B cell (primary cell): ENCODE measurements at regions not wholly inside any gene's neighbourhood (a gene's known extent, or its start where the extent isn't known, plus 50 kb on each side); places are given as distances from the start of the nearest gene placed in this dataset.

ENCODE experiments used
- ATAC-seq: fragments of 200-7000 bp; cut with Tn5 transposase; one replicate; pipeline ENCODE4 v1.10.0; 2021; ENCODE audit warnings: low read depth, mild to moderate bottlenecking, moderate number of reproducible peaks, moderate library complexity
- CTCF ChIA-PET: fragments of 350-600 bp; sonication (Branson Sonifier 250); formaldehyde crosslinking; loops from one replicate; lab custom pipeline; 2021; ENCODE audit warnings: antibody characterized with exemption, inconsistent platforms; lab: Charles Lee
- POLR2A ChIA-PET: fragments of 350-600 bp; sonication (Branson Sonifier 250); formaldehyde crosslinking; loops from one replicate; lab custom pipeline; 2021; ENCODE audit warnings: antibody characterized with exemption; lab: Charles Lee
- DNase-seq: peaks from one replicate; pipeline ENCODE4 v3.0.0; 2013
- H2AFZ ChIP-seq: 2 replicates; pipeline ENCODE4 v1.6.1; 2012; ENCODE audit warnings: mild to moderate bottlenecking, low read depth, low read length; ENCODE audit not compliant: insufficient read depth, poor library complexity, severe bottlenecking
- H3K27ac ChIP-seq, 2 donors: 1 replicate in 1 of 2; 2 replicates in 1 of 2; pipeline ENCODE4 v1.5.1; 2012 to 2013; ENCODE audit warnings: low read length in 2 of 2, mild to moderate bottlenecking in 2 of 2, moderate library complexity in 1 of 2
- H3K27me3 ChIP-seq, 4 experiments: fragments of 200-600 bp in 1 of 4; sonication (generic) in 1 of 4; replicated peaks in 1 of 4; 1 replicate in 2 of 4; 2 replicates in 2 of 4; pipeline versions ENCODE4 v1.6.1 to v1.7.0; 2013 to 2016; ENCODE audit warnings: low read length in 3 of 4, mild to moderate bottlenecking in 2 of 4, mixed read lengths in 1 of 4, moderate library complexity in 1 of 4; ENCODE audit not compliant: insufficient read depth in 4 of 4, control insufficient read depth in 3 of 4; ENCODE audit errors: control extremely low read depth in 1 of 4
- H3K36me3 ChIP-seq, 2 experiments: replicated peaks in 1 of 2; 1 replicate in 1 of 2; 2 replicates in 1 of 2; pipeline versions ENCODE4 v1.6.1 to v1.7.1; 2013; ENCODE audit warnings: low read length in 1 of 2; ENCODE audit not compliant: insufficient read depth in 2 of 2, control insufficient read depth in 1 of 2; ENCODE audit errors: control extremely low read depth in 1 of 2, extremely low read depth in 1 of 2
- H3K4me1 ChIP-seq, 2 donors: fragments of 200-600 bp in 1 of 2; sonication (generic) in 1 of 2; 1 replicate in 1 of 2; 2 replicates in 1 of 2; pipeline versions ENCODE4 v1.5.1 to v1.6.1; 2013 to 2017; ENCODE audit warnings: low read length in 2 of 2; ENCODE audit not compliant: control insufficient read depth in 2 of 2, insufficient read depth in 2 of 2
- H3K4me2 ChIP-seq: replicated peaks from 2 replicates; pipeline ENCODE3; 2012; ENCODE audit warnings: mild to moderate bottlenecking, low read depth, low read length; ENCODE audit not compliant: poor library complexity, severe bottlenecking
- H3K4me3 ChIP-seq, 5 experiments: fragments of 200-600 bp in 1 of 5; sonication (generic) in 1 of 5; 1 replicate in 3 of 5; 2 replicates in 2 of 5; pipeline versions ENCODE4 v1.5.1 to v1.7.0; 2011 to 2016; ENCODE audit warnings: low read length in 4 of 5, mild to moderate bottlenecking in 4 of 5, low read depth in 2 of 5, control low read depth in 1 of 5, moderate library complexity in 1 of 5; ENCODE audit not compliant: insufficient read depth in 1 of 5; ENCODE audit errors: control extremely low read depth in 1 of 5, extremely low read depth in 1 of 5
- H3K79me2 ChIP-seq: fragments of 200-600 bp; sonication (generic); one replicate; pipeline ENCODE4 v1.6.0; 2016; ENCODE audit warnings: low read length; ENCODE audit not compliant: control insufficient read depth, insufficient read depth
- H3K9ac ChIP-seq: fragments of 200-600 bp; sonication (generic); 2 replicates; pipeline ENCODE4 v1.6.1; 2017; ENCODE audit warnings: mild to moderate bottlenecking, low read length, moderate library complexity
- H3K9me3 ChIP-seq, 3 donors: one replicate each; pipeline versions ENCODE4 v1.6.1 to v1.7.1; 2013; ENCODE audit warnings: low read length in 2 of 3; ENCODE audit not compliant: control insufficient read depth in 2 of 3, insufficient read depth in 1 of 3; ENCODE audit errors: control extremely low read depth in 1 of 3
- H4K20me1 ChIP-seq: 2 replicates; pipeline ENCODE4 v1.6.0; 2012; ENCODE audit warnings: mild to moderate bottlenecking, low read length; ENCODE audit not compliant: insufficient read depth, control insufficient read depth, poor library complexity, severe bottlenecking
- H3K27ac Mint-ChIP-seq: one replicate; pipeline ENCODE4 v1.8.0; 2021; ENCODE audit warnings: mixed read lengths
- H3K27me3 Mint-ChIP-seq: one replicate; pipeline ENCODE4 v1.8.0; 2021; ENCODE audit warnings: mixed read lengths
- H3K4me1 Mint-ChIP-seq: one replicate; pipeline ENCODE4 v1.8.0; 2021; ENCODE audit warnings: mixed read lengths
- H3K4me3 Mint-ChIP-seq: one replicate; pipeline ENCODE4 v1.8.0; 2021; ENCODE audit warnings: mixed read lengths
- H3K9me3 Mint-ChIP-seq: one replicate; pipeline ENCODE4 v1.8.0; 2022; ENCODE audit warnings: mixed read lengths; ENCODE audit not compliant: insufficient read depth
- EZH2 ChIP-seq: IDR thresholded peaks from 2 replicates; pipeline ENCODE4 v1.6.1; 2012; ENCODE audit warnings: borderline replicate concordance, low read depth, mild to moderate bottlenecking, moderate library complexity, low read length; ENCODE audit not compliant: insufficient read depth, poor library complexity, severe bottlenecking
- WGBS: methylation state at CpG from one replicate; pipeline ENCODE4 v1.1.5; 2013; ENCODE audit warnings: missing lambda C conversion rate; ENCODE audit not compliant: insufficient coverage; 5-methylcytosine and 5-hydroxymethylcytosine counted together
- intact Hi-C: fragments of 100-400 bp; cut with micrococcal nuclease; formaldehyde crosslinking; loops from one replicate; pipeline ENCODE4 v1.10.0; 2022
- TF ChIP-seq, protein P1 (sequence below): fragments of 200-600 bp; IDR thresholded peaks from one replicate; pipeline ENCODE4 v1.8.0; 2022; ENCODE audit warnings: antibody characterized with exemption, mild to moderate bottlenecking

DNA sequence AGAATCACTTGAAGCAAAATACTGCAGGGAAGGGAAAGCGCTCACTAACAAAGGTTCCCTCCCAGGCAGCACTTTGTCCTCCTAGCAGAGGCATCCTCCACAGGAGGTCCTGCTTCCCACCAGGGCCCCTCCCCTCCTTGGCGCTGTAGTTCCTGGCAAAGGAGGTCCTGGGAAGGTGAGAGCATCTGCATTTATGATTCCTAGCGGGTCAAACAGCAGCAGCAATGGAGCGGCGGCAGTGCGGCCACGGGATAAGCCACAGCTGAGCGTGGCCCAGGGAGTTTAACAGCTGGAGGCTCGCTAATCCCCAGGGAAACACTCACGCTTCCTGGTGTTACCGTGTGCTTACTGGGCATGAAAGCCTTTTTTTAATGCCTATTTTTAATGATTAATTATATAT lies 185.8 kb downstream of the TTLL2 start:
- H3K4me3 ChIP-seq = no peak overlapping the region
- H3K4me1 Mint-ChIP-seq = no peaks in the 10 kb centered on the region
- ChIA-PET POLR2A (no interaction called here), CTCF (no interaction called here)
- ATAC-seq (no peak), DNase-seq (no peak)
- H2AFZ ChIP-seq = no peak overlapping the region
- TF ChIP-seq EZH2 = no peak
- TF ChIP-seq, protein P1, sequence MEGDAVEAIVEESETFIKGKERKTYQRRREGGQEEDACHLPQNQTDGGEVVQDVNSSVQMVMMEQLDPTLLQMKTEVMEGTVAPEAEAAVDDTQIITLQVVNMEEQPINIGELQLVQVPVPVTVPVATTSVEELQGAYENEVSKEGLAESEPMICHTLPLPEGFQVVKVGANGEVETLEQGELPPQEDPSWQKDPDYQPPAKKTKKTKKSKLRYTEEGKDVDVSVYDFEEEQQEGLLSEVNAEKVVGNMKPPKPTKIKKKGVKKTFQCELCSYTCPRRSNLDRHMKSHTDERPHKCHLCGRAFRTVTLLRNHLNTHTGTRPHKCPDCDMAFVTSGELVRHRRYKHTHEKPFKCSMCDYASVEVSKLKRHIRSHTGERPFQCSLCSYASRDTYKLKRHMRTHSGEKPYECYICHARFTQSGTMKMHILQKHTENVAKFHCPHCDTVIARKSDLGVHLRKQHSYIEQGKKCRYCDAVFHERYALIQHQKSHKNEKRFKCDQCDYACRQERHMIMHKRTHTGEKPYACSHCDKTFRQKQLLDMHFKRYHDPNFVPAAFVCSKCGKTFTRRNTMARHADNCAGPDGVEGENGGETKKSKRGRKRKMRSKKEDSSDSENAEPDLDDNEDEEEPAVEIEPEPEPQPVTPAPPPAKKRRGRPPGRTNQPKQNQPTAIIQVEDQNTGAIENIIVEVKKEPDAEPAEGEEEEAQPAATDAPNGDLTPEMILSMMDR = no peak
- H3K4me1 ChIP-seq = no peaks in the 10 kb centered on the region
- no peaks in the 10 kb centered on the region for H4K20me1 ChIP-seq
- H3K27ac ChIP-seq = no peak overlapping the region
- no peaks in the 10 kb centered on the region for H3K9me3 Mint-ChIP-seq
- intact Hi-C loops = no loop called here
- no peak overlapping the region for H3K27ac Mint-ChIP-seq
- peaks cover 21% of the 10 kb centered on the region for H3K27me3 Mint-ChIP-seq
- peaks cover 0 to 4% (median 0%) of the 10 kb centered on the region in 3 donors for H3K9me3 ChIP-seq
- peaks cover 0 to 11% (median 0%) of the 10 kb centered on the region in 4 experiments for H3K27me3 ChIP-seq
- H3K4me3 Mint-ChIP-seq = no peak overlapping the region
- no peak overlapping the region for H3K9ac ChIP-seq
- no peaks in the 10 kb centered on the region for H3K36me3 ChIP-seq
- no peak overlapping the region for H3K4me2 ChIP-seq
- WGBS = 80% methylated on average over 6 of the region's 11 CpGs
- no peaks in the 10 kb centered on the region for H3K79me2 ChIP-seq

DNA sequence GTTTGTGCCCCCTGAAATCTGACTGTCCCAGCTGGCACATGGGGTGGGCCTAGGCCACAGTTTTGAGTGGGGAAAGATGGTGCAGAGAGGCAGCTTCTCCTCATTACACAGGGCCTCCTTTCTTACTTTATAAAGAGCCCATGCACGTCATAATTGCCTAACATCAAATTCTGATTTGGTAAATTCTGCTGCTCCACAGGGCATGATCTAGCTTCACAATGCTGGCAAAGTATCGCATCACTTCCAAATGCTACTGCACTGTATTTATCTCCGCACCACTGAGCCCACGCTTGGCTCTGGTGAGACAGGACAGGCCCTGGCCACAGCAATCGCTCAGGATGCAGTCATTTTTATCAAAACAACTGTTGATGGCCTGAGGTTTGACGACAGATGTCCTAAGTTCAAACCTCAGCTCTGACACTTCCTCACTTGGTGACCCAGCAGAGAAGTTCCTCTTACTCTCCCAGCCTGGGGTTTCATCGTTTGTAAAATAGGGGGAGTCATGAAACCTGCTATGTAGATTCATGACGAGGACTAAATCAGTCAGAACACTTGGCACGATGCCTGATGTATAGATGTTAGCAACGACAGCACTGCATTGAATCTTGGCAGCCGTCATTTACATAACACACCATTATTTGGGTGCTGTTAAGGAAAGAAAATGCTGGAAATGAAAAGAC lies 187.9 kb downstream of the TTLL2 start:
- Histone ChIP-seq H3K4me2 (no peak overlapping the region), H4K20me1 (no peaks in the 10 kb centered on the region), H3K9me3 (peaks cover 0 to 4% (median 0%) of the 10 kb centered on the region in 3 donors), H3K27me3 (peaks cover 0 to 11% (median 0%) of the 10 kb centered on the region in 4 experiments), H3K4me1 (no peaks in the 10 kb centered on the region), H2AFZ (no peak overlapping the region), H3K36me3 (no peaks in the 10 kb centered on the region), H3K79me2 (no peaks in the 10 kb centered on the region), H3K27ac (no peak overlapping the region), H3K9ac (no peak overlapping the region), H3K4me3 (no peak overlapping the region)
- ATAC-seq = no peak
- ChIA-PET CTCF (no interaction called here), POLR2A (no interaction called here)
- Mint-ChIP-seq H3K4me1 (no peaks in the 10 kb centered on the region), H3K27me3 (peaks cover 21% of the 10 kb centered on the region), H3K9me3 (no peaks in the 10 kb centered on the region), H3K27ac (no peak overlapping the region), H3K4me3 (no peak overlapping the region)
- intact Hi-C loops = no loop called here
- no peak for DNase-seq
- no peak for TF ChIP-seq EZH2
- TF ChIP-seq, protein P1 = no peak
- WGBS = 61% methylated on average over 5 of the region's 11 CpGs
